ENCODE measurements at regions not wholly inside any gene's neighbourhood (a gene's known extent, or its start where the extent isn't known, plus 50 kb on each side); places are given as distances from the start of the nearest gene placed in this dataset.

DNA sequence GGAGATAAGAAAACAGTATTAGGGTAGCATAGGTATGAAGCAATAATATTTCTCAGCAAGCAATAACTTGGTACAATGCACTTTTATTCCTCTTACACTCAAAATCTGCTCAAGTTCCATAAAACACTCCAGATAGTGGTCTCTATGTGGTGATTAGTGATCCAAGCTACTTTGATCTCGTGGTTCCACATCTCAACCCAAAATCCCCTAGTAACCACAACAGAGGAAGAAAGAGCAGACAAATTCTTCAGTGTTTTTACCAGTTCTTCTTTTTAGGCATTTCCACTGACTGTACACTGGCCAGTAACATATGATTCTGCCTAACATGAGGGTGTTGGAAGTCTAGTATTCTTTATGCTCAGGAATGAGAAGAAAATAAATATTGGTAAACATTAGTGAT lies 309.0 kb upstream of the PTCHD4 start:
- Histone ChIP-seq H3K27ac (no peak overlapping the region), H3K36me3 (replicated peaks) (no peaks in the 10 kb centered on the region), H3K27me3 (replicated peaks) (no peaks in the 10 kb centered on the region), H3K4me3 (ENCODE audit: low read depth, low read length) (no peak overlapping the region)
- DNase-seq = no peak
- TF ChIP-seq, protein P1, sequence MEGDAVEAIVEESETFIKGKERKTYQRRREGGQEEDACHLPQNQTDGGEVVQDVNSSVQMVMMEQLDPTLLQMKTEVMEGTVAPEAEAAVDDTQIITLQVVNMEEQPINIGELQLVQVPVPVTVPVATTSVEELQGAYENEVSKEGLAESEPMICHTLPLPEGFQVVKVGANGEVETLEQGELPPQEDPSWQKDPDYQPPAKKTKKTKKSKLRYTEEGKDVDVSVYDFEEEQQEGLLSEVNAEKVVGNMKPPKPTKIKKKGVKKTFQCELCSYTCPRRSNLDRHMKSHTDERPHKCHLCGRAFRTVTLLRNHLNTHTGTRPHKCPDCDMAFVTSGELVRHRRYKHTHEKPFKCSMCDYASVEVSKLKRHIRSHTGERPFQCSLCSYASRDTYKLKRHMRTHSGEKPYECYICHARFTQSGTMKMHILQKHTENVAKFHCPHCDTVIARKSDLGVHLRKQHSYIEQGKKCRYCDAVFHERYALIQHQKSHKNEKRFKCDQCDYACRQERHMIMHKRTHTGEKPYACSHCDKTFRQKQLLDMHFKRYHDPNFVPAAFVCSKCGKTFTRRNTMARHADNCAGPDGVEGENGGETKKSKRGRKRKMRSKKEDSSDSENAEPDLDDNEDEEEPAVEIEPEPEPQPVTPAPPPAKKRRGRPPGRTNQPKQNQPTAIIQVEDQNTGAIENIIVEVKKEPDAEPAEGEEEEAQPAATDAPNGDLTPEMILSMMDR (IDR thresholded peaks at IDR 0.05; ENCODE audit: low read depth, low read length, missing control alignments) = no peak
- in situ Hi-C loops (cut with HindIII; ENCODE audit: low pct_ligation_motif_present, low sequenced_read_pairs) = no loop called here

DNA sequence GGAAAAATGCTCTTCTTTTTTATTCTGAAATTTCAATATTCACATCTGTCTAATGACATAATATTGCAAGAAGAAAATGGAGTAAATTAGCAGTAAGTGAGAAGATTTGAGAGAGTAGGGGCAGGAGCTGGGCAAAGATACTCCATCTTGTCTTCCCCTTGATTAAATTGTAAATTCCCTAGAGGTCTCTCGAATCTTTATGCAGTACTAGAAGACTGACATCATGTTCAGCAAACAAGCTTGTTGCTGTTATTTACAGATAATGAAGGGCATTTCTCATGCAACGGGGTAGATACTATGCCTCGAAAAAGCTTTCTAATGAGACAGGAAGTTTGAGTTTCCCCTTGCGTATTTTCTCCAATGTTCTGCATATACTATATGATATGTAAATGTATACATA lies 306.9 kb upstream of the PTCHD4 start:
- Histone ChIP-seq H3K36me3 (replicated peaks) (no peaks in the 10 kb centered on the region), H3K4me3 (ENCODE audit: low read depth, low read length) (no peak overlapping the region), H3K27ac (no peak overlapping the region), H3K27me3 (replicated peaks) (no peaks in the 10 kb centered on the region)
- in situ Hi-C loops (cut with HindIII; ENCODE audit: low pct_ligation_motif_present, low sequenced_read_pairs) = no loop called here
- no peak for DNase-seq
- TF ChIP-seq, protein P1 (IDR thresholded peaks at IDR 0.05; ENCODE audit: low read depth, low read length, missing control alignments) = no peak

DNA sequence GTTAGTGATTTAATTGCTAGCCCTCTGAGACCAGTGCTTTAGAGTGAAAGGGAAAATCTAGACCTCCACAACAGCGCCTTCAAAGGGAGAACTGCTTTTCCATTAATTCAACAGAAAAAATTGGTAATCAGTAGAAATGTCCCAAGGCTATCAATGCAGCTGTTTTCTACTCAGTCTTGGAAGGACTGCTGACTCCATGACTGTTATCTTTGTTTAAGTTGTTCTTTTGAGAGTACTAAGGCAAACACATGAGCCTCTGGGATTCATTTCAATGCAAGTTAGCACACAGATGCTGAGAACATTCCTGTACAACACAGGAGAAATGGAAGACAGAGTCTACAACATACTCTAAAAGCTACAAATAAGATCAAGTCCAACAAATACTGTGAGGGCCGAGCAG lies 301.7 kb upstream of the PTCHD4 start:
- Histone ChIP-seq H3K4me3 (ENCODE audit: low read depth, low read length) (no peak overlapping the region), H3K36me3 (replicated peaks) (no peaks in the 10 kb centered on the region), H3K27me3 (replicated peaks) (no peaks in the 10 kb centered on the region), H3K27ac (no peak overlapping the region)
- DNase-seq = no peak
- TF ChIP-seq, protein P1 (IDR thresholded peaks at IDR 0.05; ENCODE audit: low read depth, low read length, missing control alignments) = no peak
- in situ Hi-C loops (cut with HindIII; ENCODE audit: low pct_ligation_motif_present, low sequenced_read_pairs) = no loop called here

DNA sequence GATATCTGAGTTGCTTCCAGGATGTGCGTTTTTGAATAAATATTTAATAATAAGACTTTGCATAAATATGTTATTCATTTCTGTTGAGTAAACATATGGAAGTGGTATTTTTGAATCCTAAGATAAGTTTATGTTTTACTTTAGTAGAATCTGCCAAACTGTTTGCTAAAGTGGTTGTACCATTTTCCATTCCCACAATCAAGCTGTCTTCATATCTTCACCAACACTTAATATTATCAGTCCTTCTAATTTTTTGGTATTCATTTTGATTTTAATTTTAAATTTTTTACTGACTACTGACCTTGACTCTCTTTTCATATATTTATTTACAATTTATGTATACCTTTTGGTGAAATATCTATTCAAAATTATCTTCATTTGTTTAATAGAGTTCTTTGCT lies 293.9 kb upstream of the PTCHD4 start:
- no peaks in the 10 kb centered on the region for H3K27me3 ChIP-seq (replicated peaks)
- in situ Hi-C loops (cut with HindIII; ENCODE audit: low pct_ligation_motif_present, low sequenced_read_pairs) = no loop called here
- DNase-seq = no peak
- H3K4me3 ChIP-seq (ENCODE audit: low read depth, low read length) = no peak overlapping the region
- TF ChIP-seq, protein P1 (IDR thresholded peaks at IDR 0.05; ENCODE audit: low read depth, low read length, missing control alignments) = no peak
- H3K27ac ChIP-seq = no peak overlapping the region
- H3K36me3 ChIP-seq (replicated peaks) = no peaks in the 10 kb centered on the region

DNA sequence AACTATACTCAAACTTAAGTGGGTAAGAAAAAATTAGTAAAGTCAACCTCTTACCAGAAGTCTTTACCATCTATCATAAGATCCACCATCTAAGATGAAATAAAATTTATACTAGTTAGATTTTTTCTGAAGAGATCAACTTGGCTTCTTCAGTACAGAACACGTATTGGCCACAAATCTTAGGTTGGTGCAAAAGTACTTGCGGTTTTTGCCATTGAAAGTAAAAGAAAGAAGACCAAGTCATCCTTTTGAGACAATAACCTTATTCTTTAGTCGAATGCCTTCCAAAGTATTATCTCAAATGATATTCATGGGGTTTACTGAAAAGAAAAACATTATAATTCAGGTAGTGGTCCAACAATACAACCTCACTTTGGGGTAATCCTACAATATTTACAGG lies 292.6 kb upstream of the PTCHD4 start:
- H3K27me3 ChIP-seq (replicated peaks) = no peaks in the 10 kb centered on the region
- H3K4me3 ChIP-seq (ENCODE audit: low read depth, low read length) = no peak overlapping the region
- TF ChIP-seq, protein P1 (IDR thresholded peaks at IDR 0.05; ENCODE audit: low read depth, low read length, missing control alignments) = no peak
- H3K27ac ChIP-seq = no peak overlapping the region
- no peak for DNase-seq
- in situ Hi-C loops (cut with HindIII; ENCODE audit: low pct_ligation_motif_present, low sequenced_read_pairs) = no loop called here
- H3K36me3 ChIP-seq (replicated peaks) = no peaks in the 10 kb centered on the region

DNA sequence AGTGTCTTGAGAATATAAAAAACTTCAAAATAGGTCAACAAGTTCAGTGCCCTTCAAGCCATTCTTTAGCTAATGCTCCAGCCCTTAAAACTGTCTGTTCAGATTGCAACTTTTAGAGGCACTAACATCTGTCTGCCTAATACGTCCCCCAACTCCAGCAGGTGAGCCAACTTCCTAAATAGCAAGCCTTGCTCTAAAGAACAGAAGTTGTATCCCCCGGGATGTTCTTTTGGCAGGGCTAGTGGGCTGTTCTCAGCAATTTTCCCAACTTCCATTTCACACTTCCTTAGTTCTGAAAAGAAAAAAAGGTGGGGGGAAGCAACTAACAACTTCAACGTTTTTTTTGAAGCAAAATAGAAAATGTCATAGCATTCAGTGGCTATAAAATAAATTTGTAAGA lies 290.0 kb upstream of the PTCHD4 start:
- no peaks in the 10 kb centered on the region for H3K27me3 ChIP-seq (replicated peaks)
- no peak overlapping the region for H3K4me3 ChIP-seq (ENCODE audit: low read depth, low read length)
- no peak for DNase-seq
- no peaks in the 10 kb centered on the region for H3K36me3 ChIP-seq (replicated peaks)
- no peak overlapping the region for H3K27ac ChIP-seq
- in situ Hi-C loops (cut with HindIII; ENCODE audit: low pct_ligation_motif_present, low sequenced_read_pairs) = no loop called here
- TF ChIP-seq, protein P1 (IDR thresholded peaks at IDR 0.05; ENCODE audit: low read depth, low read length, missing control alignments) = no peak
